ENCODE measurements at regions not wholly inside any gene's neighbourhood (a gene's known extent, or its start where the extent isn't known, plus 50 kb on each side); places are given as distances from the start of the nearest gene placed in this dataset.

DNA sequence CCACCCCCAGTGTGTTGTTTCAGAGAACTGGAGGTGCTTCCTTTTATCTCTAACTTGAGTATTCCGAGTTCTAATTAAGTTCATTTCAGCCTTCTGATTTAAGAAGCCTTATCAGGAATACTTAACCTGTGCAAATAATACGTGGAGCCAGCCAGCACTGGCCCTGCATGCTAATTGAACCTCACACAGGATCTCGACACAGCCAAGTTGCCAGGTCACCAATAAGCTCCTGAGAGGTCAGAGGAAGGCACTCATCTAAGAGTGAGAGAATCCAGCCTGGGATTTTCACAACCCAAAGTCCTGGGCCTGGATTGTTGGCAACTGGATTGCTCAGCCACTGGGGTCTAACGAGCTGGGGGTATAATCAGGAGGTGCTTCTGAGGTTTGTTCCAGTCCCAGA is 157.7 kb upstream of the LRFN2 start:
- TF ChIP-seq, protein P1, sequence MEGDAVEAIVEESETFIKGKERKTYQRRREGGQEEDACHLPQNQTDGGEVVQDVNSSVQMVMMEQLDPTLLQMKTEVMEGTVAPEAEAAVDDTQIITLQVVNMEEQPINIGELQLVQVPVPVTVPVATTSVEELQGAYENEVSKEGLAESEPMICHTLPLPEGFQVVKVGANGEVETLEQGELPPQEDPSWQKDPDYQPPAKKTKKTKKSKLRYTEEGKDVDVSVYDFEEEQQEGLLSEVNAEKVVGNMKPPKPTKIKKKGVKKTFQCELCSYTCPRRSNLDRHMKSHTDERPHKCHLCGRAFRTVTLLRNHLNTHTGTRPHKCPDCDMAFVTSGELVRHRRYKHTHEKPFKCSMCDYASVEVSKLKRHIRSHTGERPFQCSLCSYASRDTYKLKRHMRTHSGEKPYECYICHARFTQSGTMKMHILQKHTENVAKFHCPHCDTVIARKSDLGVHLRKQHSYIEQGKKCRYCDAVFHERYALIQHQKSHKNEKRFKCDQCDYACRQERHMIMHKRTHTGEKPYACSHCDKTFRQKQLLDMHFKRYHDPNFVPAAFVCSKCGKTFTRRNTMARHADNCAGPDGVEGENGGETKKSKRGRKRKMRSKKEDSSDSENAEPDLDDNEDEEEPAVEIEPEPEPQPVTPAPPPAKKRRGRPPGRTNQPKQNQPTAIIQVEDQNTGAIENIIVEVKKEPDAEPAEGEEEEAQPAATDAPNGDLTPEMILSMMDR (IDR thresholded peaks at IDR 0.05; ENCODE audit: control extremely low read depth in 1 of 3, insufficient read depth in 1 of 3, low read depth in 1 of 3, low read length in 3 of 3), result no peak
- TF ChIP-seq POLR2A (IDR thresholded peaks at IDR 0.05; ENCODE audit: control extremely low read depth in 1 of 2, low read depth in 2 of 2, low read length in 2 of 2) (no peak), TAF1 (IDR thresholded peaks at IDR 0.05; ENCODE audit: low read depth, low read length) (no peak), POLR2AphosphoS5 (IDR thresholded peaks at IDR 0.05; ENCODE audit: low read depth, low read length) (no peak), YY1 (IDR thresholded peaks at IDR 0.05; ENCODE audit: low read depth, low read length) (no peak), RFX5 (IDR thresholded peaks at IDR 0.05; ENCODE audit: borderline replicate concordance, low read depth, low read length) (no peak), NRF1 (IDR thresholded peaks at IDR 0.05; ENCODE audit: low read depth, low read length) (no peak), SIN3A (conservative IDR thresholded peaks at IDR 0.05 in 1 of 2, IDR thresholded peaks at IDR 0.05 in 1 of 2; ENCODE audit: low read depth in 1 of 2, low read length in 2 of 2) (no peak), CREB1 (IDR thresholded peaks at IDR 0.05) (no peak)
- TF ChIP-seq, protein P2, sequence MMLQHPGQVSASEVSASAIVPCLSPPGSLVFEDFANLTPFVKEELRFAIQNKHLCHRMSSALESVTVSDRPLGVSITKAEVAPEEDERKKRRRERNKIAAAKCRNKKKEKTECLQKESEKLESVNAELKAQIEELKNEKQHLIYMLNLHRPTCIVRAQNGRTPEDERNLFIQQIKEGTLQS (IDR thresholded peaks at IDR 0.05; ENCODE audit: insufficient read depth, low read depth, low read length), result no peak
- TF ChIP-seq, protein P3, sequence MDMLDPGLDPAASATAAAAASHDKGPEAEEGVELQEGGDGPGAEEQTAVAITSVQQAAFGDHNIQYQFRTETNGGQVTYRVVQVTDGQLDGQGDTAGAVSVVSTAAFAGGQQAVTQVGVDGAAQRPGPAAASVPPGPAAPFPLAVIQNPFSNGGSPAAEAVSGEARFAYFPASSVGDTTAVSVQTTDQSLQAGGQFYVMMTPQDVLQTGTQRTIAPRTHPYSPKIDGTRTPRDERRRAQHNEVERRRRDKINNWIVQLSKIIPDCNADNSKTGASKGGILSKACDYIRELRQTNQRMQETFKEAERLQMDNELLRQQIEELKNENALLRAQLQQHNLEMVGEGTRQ (IDR thresholded peaks at IDR 0.05; ENCODE audit: low read length), result no peak
